ENCODE measurements at regions not wholly inside any gene's neighbourhood (a gene's known extent, or its start where the extent isn't known, plus 50 kb on each side); places are given as distances from the start of the nearest gene placed in this dataset.

DNA sequence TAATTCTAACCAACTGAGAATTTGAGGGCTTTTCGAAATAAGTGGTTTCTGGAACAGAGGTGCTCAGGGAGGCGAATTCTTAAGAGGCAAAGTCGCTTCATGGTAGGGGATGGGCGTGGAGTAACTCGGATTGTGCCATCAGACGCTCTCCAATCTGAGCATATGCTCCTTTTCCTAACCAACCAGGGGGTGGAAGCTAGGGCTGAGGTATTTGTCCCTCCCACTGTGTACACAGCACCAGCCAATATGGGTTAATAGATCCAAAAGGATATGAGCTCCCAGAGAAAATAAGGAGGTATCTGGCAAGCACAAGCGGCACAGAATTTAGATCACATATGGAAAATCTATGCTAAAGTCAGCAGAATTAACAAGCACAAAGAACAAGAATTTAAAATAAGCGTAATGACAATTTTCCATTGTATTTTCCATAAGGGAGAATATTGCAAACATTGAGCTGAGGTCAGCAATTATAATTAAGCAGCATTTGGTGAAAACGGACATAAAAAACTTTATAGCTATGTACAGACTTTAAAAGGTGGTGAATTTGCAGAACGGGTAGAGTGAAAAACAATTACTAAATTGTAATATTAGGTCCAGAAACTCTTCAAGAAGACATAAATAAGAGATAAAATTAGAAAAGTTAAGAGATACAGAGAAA, 55.0 kb upstream of the PHACTR1 start:
- no peak for DNase-seq (ENCODE audit: low spot score)

Measured in ureter (tissue), 1 donor.